Naive thymus-derived CD4-positive, alpha-beta T cell (primary cell): ENCODE measurements at regions not wholly inside any gene's neighbourhood (a gene's known extent, or its start where the extent isn't known, plus 50 kb on each side); places are given as distances from the start of the nearest gene placed in this dataset.

Experiments used
- ATAC-seq: fragments of 150-1000 bp; cut with Tn5 transposase; 2 replicates; pipeline ENCODE4 v1.10.0; 2021; ENCODE audit warnings: mild to moderate bottlenecking, moderate library complexity
- CTCF ChIA-PET: fragments of 350-600 bp; sonication (Branson Sonifier 250); formaldehyde crosslinking; loops from one replicate; lab custom pipeline; 2021; ENCODE audit warnings: antibody characterized with exemption; lab: Charles Lee
- POLR2A ChIA-PET: fragments of 350-600 bp; sonication (Branson Sonifier 250); formaldehyde crosslinking; loops from one replicate; lab custom pipeline; 2021; ENCODE audit warnings: antibody characterized with exemption, inconsistent platforms; lab: Charles Lee
- DNase-seq, 9 donors: peaks; one replicate each; pipeline versions ENCODE4 v3.0.0 to v3.0.0-alpha.2; 2020 to 2022; ENCODE audit warnings: mixed read lengths in 1 of 9
- H3K27ac ChIP-seq: one replicate; pipeline ENCODE4 v1.7.0; 2013; ENCODE audit warnings: mild to moderate bottlenecking, low read depth, low read length, moderate library complexity
- H3K27me3 ChIP-seq, 2 donors: one replicate each; pipeline ENCODE4 v1.7.0; 2013; ENCODE audit warnings: low read length in 2 of 2, mild to moderate bottlenecking in 2 of 2, moderate library complexity in 2 of 2; ENCODE audit not compliant: control insufficient read depth in 2 of 2, insufficient read depth in 2 of 2
- H3K36me3 ChIP-seq, 3 experiments: 1 replicate in 2 of 3; 2 replicates in 1 of 3; pipeline ENCODE4 v1.7.0; 2013; ENCODE audit warnings: low read length in 3 of 3, mild to moderate bottlenecking in 3 of 3, moderate library complexity in 1 of 3; ENCODE audit not compliant: insufficient read depth in 3 of 3, control insufficient read depth in 2 of 3
- H3K4me1 ChIP-seq, 2 donors: one replicate each; pipeline ENCODE4 v1.7.0; 2013; ENCODE audit warnings: low read length in 2 of 2, mild to moderate bottlenecking in 2 of 2, moderate library complexity in 1 of 2; ENCODE audit not compliant: control insufficient read depth in 2 of 2, insufficient read depth in 2 of 2
- H3K4me3 ChIP-seq: 2 replicates; pipeline ENCODE4 v1.7.0; 2013; ENCODE audit warnings: mild to moderate bottlenecking, low read length
- H3K9me3 ChIP-seq, 3 experiments: 1 replicate in 2 of 3; 2 replicates in 1 of 3; pipeline ENCODE4 v1.7.0; 2013; ENCODE audit warnings: low read length in 3 of 3; ENCODE audit not compliant: control insufficient read depth in 2 of 3
- H3K27ac Mint-ChIP-seq, 9 donors: one replicate each; pipeline ENCODE4 v1.8.0; 2020 to 2022; ENCODE audit warnings: mixed read lengths in 9 of 9, mild to moderate bottlenecking in 8 of 9, moderate library complexity in 5 of 9, inconsistent platforms in 2 of 9
- H3K27me3 Mint-ChIP-seq, 5 donors: one replicate each; pipeline ENCODE4 v1.8.0; 2021 to 2022; ENCODE audit warnings: mixed read lengths in 5 of 5, mild to moderate bottlenecking in 1 of 5
- H3K36me3 Mint-ChIP-seq, 5 donors: one replicate each; pipeline ENCODE4 v1.8.0; 2020 to 2022; ENCODE audit warnings: mixed read lengths in 5 of 5, mild to moderate bottlenecking in 3 of 5, inconsistent platforms in 1 of 5
- H3K4me1 Mint-ChIP-seq, 7 donors: one replicate each; pipeline ENCODE4 v1.8.0; 2020 to 2022; ENCODE audit warnings: mixed read lengths in 7 of 7, mild to moderate bottlenecking in 3 of 7, inconsistent platforms in 1 of 7
- H3K4me3 Mint-ChIP-seq, 10 donors: one replicate each; pipeline ENCODE4 v1.8.0; 2020 to 2022; ENCODE audit warnings: mild to moderate bottlenecking in 10 of 10, mixed read lengths in 10 of 10, moderate library complexity in 6 of 10, inconsistent platforms in 2 of 10
- H3K9me3 Mint-ChIP-seq, 11 donors: one replicate each; pipeline ENCODE4 v1.8.0; 2020 to 2022; ENCODE audit warnings: mixed read lengths in 11 of 11, mild to moderate bottlenecking in 4 of 11, inconsistent platforms in 1 of 11, moderate library complexity in 1 of 11
- intact Hi-C, 2 donors: fragments of 100-400 bp; cut with micrococcal nuclease; formaldehyde crosslinking; loops; one replicate each; pipeline ENCODE4 v1.15.1; 2023

DNA sequence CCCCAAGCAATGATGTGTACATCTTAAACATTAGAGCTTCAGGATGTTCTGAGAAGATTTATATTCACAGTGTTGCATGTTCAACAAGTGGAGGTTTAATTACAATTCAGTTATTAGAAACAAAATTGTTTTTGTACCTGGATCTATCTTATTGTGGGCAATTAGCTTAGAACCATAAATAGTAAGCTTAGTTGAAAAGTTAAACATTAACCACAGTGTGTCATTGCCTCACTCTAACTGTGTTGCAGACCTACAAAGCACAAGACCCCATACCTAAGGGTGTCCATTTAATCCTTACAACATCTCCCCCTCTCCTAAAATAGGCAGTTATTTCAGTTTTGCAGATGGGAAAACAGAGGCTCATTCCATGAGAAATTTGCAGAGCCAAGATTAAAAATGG is 632.0 kb upstream of the SOX9 start:
- Histone ChIP-seq H3K4me3 (no peak overlapping the region), H3K27ac (no peak overlapping the region), H3K27me3 (no peaks in the 10 kb centered on the region), H3K36me3 (no peaks in the 10 kb centered on the region), H3K4me1 (no peaks in the 10 kb centered on the region), H3K9me3 (no peaks in the 10 kb centered on the region)
- Mint-ChIP-seq H3K27ac (no peak overlapping the region), H3K36me3 (no peaks in the 10 kb centered on the region), H3K27me3 (no peaks in the 10 kb centered on the region), H3K4me3 (no peak overlapping the region), H3K9me3 (peaks cover 0 to 14% (median 2%) of the 10 kb centered on the region in 11 donors), H3K4me1 (no peaks in the 10 kb centered on the region)
- DNase-seq (no peak), ATAC-seq (no peak)
- ChIA-PET POLR2A (no interaction called here), CTCF (interaction anchor here (0.6 kb wide), 1 partner anchor 1488 kb away, joined by 3 read pairs; no protein-coding TSS in a partner anchor)
- intact Hi-C loops: no loop called here

GRCh38 chr17:71494062-71494855 is 626.6 kb upstream of the SOX9 start:
- no peak overlapping the region for H3K27ac Mint-ChIP-seq
- ATAC-seq (no peak), DNase-seq (no peak)
- H3K4me3 Mint-ChIP-seq: no peak overlapping the region
- Histone ChIP-seq H3K9me3 (peaks cover 0 to 5% (median 0%) of the 10 kb centered on the region in 3 experiments), H3K27ac (no peak overlapping the region), H3K4me1 (no peaks in the 10 kb centered on the region), H3K4me3 (no peak overlapping the region), H3K36me3 (no peaks in the 10 kb centered on the region), H3K27me3 (no peaks in the 10 kb centered on the region)
- H3K4me1 Mint-ChIP-seq: no peaks in the 10 kb centered on the region
- intact Hi-C loops: no loop called here
- CTCF ChIA-PET: no interaction called here
- no peaks in the 10 kb centered on the region for H3K36me3 Mint-ChIP-seq
- peaks cover 0 to 14% (median 1%) of the 10 kb centered on the region in 11 donors for H3K9me3 Mint-ChIP-seq
- no peaks in the 10 kb centered on the region for H3K27me3 Mint-ChIP-seq
- POLR2A ChIA-PET: no interaction called here

DNA sequence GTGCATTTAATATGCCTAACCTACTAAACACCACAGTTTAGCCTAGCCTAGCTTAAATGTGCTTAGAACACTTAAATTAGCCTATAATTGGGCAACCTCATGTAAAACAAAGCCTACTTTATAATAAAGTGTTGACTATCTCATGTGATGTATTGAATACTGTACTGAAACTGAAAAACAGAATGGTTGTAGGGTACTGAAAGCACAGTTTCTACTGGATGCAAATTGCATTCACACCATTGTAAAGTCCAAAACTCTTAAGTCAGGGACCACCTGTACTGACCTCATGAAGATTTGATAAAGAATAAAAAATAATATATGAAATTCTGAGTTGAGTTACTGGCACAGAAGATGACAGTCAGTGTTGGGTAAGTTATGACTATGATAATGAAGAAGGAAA is 625.4 kb upstream of the SOX9 start:
- Histone ChIP-seq H3K4me3 (no peak overlapping the region), H3K27ac (no peak overlapping the region), H3K36me3 (no peaks in the 10 kb centered on the region), H3K27me3 (no peaks in the 10 kb centered on the region), H3K4me1 (no peaks in the 10 kb centered on the region), H3K9me3 (peaks cover 0 to 5% (median 0%) of the 10 kb centered on the region in 3 experiments)
- intact Hi-C loops: no loop called here
- no peaks in the 10 kb centered on the region for H3K4me1 Mint-ChIP-seq
- H3K27me3 Mint-ChIP-seq: no peaks in the 10 kb centered on the region
- peaks cover 0 to 13% (median 1%) of the 10 kb centered on the region in 11 donors for H3K9me3 Mint-ChIP-seq
- CTCF ChIA-PET: no interaction called here
- no peak overlapping the region for H3K27ac Mint-ChIP-seq
- ATAC-seq: no peak
- no peaks in the 10 kb centered on the region for H3K36me3 Mint-ChIP-seq
- H3K4me3 Mint-ChIP-seq: no peak overlapping the region
- DNase-seq: no peak
- POLR2A ChIA-PET: no interaction called here

DNA sequence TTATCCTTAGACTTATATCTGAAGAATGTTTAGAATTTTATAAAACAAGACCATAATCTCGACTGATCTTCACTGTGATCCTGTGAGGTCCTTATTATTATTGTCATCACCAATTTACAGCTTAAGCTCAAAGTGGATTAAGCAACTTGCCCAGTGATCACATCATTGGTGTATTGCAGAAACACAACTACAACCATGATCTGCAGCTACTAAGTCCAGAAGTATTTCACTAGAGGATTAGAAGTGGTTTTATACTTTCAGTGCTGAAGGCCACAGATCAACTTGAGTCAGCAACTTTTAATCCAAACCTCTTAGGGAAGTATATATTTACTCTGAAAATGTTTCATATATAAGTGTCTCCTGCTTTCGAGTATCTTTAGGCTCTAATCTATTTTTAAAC is 624.3 kb upstream of the SOX9 start:
- Mint-ChIP-seq H3K27ac (no peak overlapping the region), H3K4me3 (no peak overlapping the region), H3K4me1 (no peaks in the 10 kb centered on the region), H3K9me3 (peaks cover 0 to 10% (median 1%) of the 10 kb centered on the region in 11 donors), H3K27me3 (no peaks in the 10 kb centered on the region), H3K36me3 (no peaks in the 10 kb centered on the region)
- intact Hi-C loops: no loop called here
- no peak overlapping the region for H3K4me3 ChIP-seq
- no peaks in the 10 kb centered on the region for H3K27me3 ChIP-seq
- H3K4me1 ChIP-seq: no peaks in the 10 kb centered on the region
- no peaks in the 10 kb centered on the region for H3K36me3 ChIP-seq
- ChIA-PET POLR2A (interaction anchor here (0.6 kb wide), 1 partner anchor 195 kb away, joined by 4 read pairs; no protein-coding TSS in a partner anchor), CTCF (no interaction called here)
- H3K27ac ChIP-seq: no peak overlapping the region
- H3K9me3 ChIP-seq: peaks cover 0 to 5% (median 0%) of the 10 kb centered on the region in 3 experiments
- ATAC-seq: no peak
- no peak for DNase-seq

GRCh38 chr17:71500761-71501555 is 619.9 kb upstream of the SOX9 start:
- H3K4me3 Mint-ChIP-seq: no peak overlapping the region
- intact Hi-C loops: no loop called here
- H3K4me1 Mint-ChIP-seq: no peaks in the 10 kb centered on the region

GRCh38 chr17:71501711-71502110 is 619.1 kb upstream of the SOX9 start:
- no peak for ATAC-seq
- no peak overlapping the region for H3K27ac ChIP-seq
- Mint-ChIP-seq H3K4me3 (no peak overlapping the region), H3K9me3 (peaks cover 0 to 12% (median 5%) of the 10 kb centered on the region in 11 donors), H3K27me3 (no peaks in the 10 kb centered on the region), H3K36me3 (no peaks in the 10 kb centered on the region), H3K4me1 (no peaks in the 10 kb centered on the region), H3K27ac (no peak overlapping the region)
- DNase-seq: no peak
- ChIA-PET CTCF (no interaction called here), POLR2A (no interaction called here)
- H3K27me3 ChIP-seq: no peaks in the 10 kb centered on the region
- no peaks in the 10 kb centered on the region for H3K4me1 ChIP-seq
- H3K36me3 ChIP-seq: no peaks in the 10 kb centered on the region
- intact Hi-C loops: no loop called here
- no peak overlapping the region for H3K4me3 ChIP-seq
- H3K9me3 ChIP-seq: peaks cover 0 to 5% (median 0%) of the 10 kb centered on the region in 3 experiments

More at GRCh38 chr17:71500761-71501555, 619.9 kb upstream of the SOX9 start:
- Histone ChIP-seq H3K27me3 (no peaks in the 10 kb centered on the region), H3K9me3 (peaks cover 0 to 5% (median 0%) of the 10 kb centered on the region in 3 experiments), H3K4me1 (no peaks in the 10 kb centered on the region), H3K36me3 (no peaks in the 10 kb centered on the region), H3K27ac (no peak overlapping the region), H3K4me3 (no peak overlapping the region)
- DNase-seq (no peak), ATAC-seq (no peak)
- ChIA-PET CTCF (no interaction called here), POLR2A (no interaction called here)
- H3K27me3 Mint-ChIP-seq: no peaks in the 10 kb centered on the region
- H3K36me3 Mint-ChIP-seq: no peaks in the 10 kb centered on the region
- H3K27ac Mint-ChIP-seq: no peak overlapping the region
- H3K9me3 Mint-ChIP-seq: peaks cover 0 to 9% (median 3%) of the 10 kb centered on the region in 11 donors
